Eye (tissue), 1 donor: ENCODE measurements at regions not wholly inside any gene's neighbourhood (a gene's known extent, or its start where the extent isn't known, plus 50 kb on each side); places are given as distances from the start of the nearest gene placed in this dataset.
"Not testable (repeated sequence)": the region's sequence is repeated elsewhere in the genome, so short reads cannot be mapped to it uniquely, and the experiment has no call there.

Experiments used
- DNase-seq: peaks from one replicate; pipeline ENCODE4 v3.0.0-alpha.2; 2015

- DNase-seq: no peak
Measured at GRCh38 chr2:39487398-39488250, 50.5 kb upstream of the MAP4K3 start.

GRCh38 chr2:39488450-39488849, 51.4 kb upstream of the MAP4K3 start:
- no peak for DNase-seq

GRCh38 chr2:39490586-39490985, 53.5 kb upstream of the MAP4K3 start:
- no peak for DNase-seq

GRCh38 chr2:39491653-39492052, 54.6 kb upstream of the MAP4K3 start:
- no peak for DNase-seq

GRCh38 chr2:39492095-39492590, 55.1 kb upstream of the MAP4K3 start:
- DNase-seq: no peak

GRCh38 chr2:39492716-39493115, 55.6 kb upstream of the MAP4K3 start:
- no peak for DNase-seq

- DNase-seq: peak; percentile 48
Measured at GRCh38 chr2:39494784-39495251, 57.7 kb upstream of the MAP4K3 start.

GRCh38 chr2:39497082-39497801, 60.2 kb upstream of the MAP4K3 start:
- DNase-seq: no peak

- DNase-seq: not testable (repeated sequence)
Measured at GRCh38 chr2:39498176-39498575, 61.1 kb upstream of the MAP4K3 start.

- DNase-seq: no peak
Measured at GRCh38 chr2:39498786-39499185, 61.7 kb upstream of the MAP4K3 start.

- DNase-seq: no peak
Measured at GRCh38 chr2:39499336-39499735, 62.3 kb upstream of the MAP4K3 start.

- DNase-seq: no peak
Measured at GRCh38 chr2:39501412-39501811, 64.3 kb upstream of the MAP4K3 start.

GRCh38 chr2:39503277-39503676, 66.2 kb upstream of the MAP4K3 start:
- DNase-seq: no peak

- DNase-seq: no peak
Measured at GRCh38 chr2:39504790-39505335, 67.8 kb upstream of the MAP4K3 start.

- DNase-seq: no peak
Measured at GRCh38 chr2:39506215-39506614, 69.1 kb upstream of the MAP4K3 start.

- no peak for DNase-seq
Measured at GRCh38 chr2:39508198-39508597, 71.1 kb upstream of the MAP4K3 start.

GRCh38 chr2:39510140-39510539, 73.1 kb upstream of the MAP4K3 start:
- no peak for DNase-seq

GRCh38 chr2:39511219-39511604, 74.1 kb upstream of the MAP4K3 start:
- no peak for DNase-seq

- no peak for DNase-seq
Measured at GRCh38 chr2:39511605-39512433, 74.7 kb upstream of the MAP4K3 start.

- DNase-seq: peak; percentile 44
Measured at GRCh38 chr2:39512434-39512935, 75.4 kb upstream of the MAP4K3 start.

- no peak for DNase-seq
Measured at GRCh38 chr2:39512941-39513340, 75.9 kb upstream of the MAP4K3 start.

- peak; percentile 75 for DNase-seq
Measured at GRCh38 chr2:39513641-39514094, 76.6 kb upstream of the MAP4K3 start.
